Psoas muscle (tissue), 7 donors: ENCODE measurements at regions not wholly inside any gene's neighbourhood (a gene's known extent, or its start where the extent isn't known, plus 50 kb on each side); places are given as distances from the start of the nearest gene placed in this dataset.
A peak's percentile ranks its signal among the peaks of the same experiment; 100 is the strongest.
"Not testable (repeated sequence)": the region's sequence is repeated elsewhere in the genome, so short reads cannot be mapped to it uniquely, and the experiment has no call there.

Source experiments
- ATAC-seq, 4 donors: fragments of 200-7000 bp; cut with Tn5 transposase; one replicate each; pipeline ENCODE4 v1.9.1; 2020; ENCODE audit warnings: moderate library complexity in 3 of 4, mild to moderate bottlenecking in 2 of 4
- DNase-seq, 2 donors: peaks; one replicate each; pipeline ENCODE4 v3.0.0-alpha.2; 2020
- H3K27ac ChIP-seq: fragments of 200-600 bp; one replicate; pipeline ENCODE4 v1.8.0; 2022
- H3K27me3 ChIP-seq, 3 donors: fragments of 200-600 bp in 1 of 3; one replicate each; pipeline versions ENCODE4 v1.6.1 to v1.8.0; 2013 to 2022; ENCODE audit warnings: low read length in 2 of 3, mild to moderate bottlenecking in 2 of 3, moderate library complexity in 1 of 3; ENCODE audit not compliant: insufficient read depth in 3 of 3
- H3K36me3 ChIP-seq, 2 donors: fragments of 200-600 bp in 1 of 2; one replicate each; pipeline versions ENCODE4 v1.6.1 to v1.8.0; 2013 to 2022; ENCODE audit warnings: low read depth in 1 of 2, mild to moderate bottlenecking in 1 of 2, moderate library complexity in 1 of 2; ENCODE audit not compliant: insufficient read depth in 1 of 2
- H3K4me1 ChIP-seq: fragments of 200-600 bp; one replicate; pipeline ENCODE4 v1.8.0; 2022
- H3K4me3 ChIP-seq: fragments of 200-600 bp; one replicate; pipeline ENCODE4 v1.8.0; 2022; ENCODE audit warnings: mild to moderate bottlenecking
- H3K9me3 ChIP-seq: fragments of 200-600 bp; one replicate; pipeline ENCODE4 v1.8.0; 2022
- CTCF ChIP-seq: fragments of 200-600 bp; IDR thresholded peaks from one replicate; pipeline ENCODE4 v1.8.0; 2022; ENCODE audit warnings: antibody characterized with exemption
- WGBS, 3 donors: extraction: QIAGEN DNeasy Blood & Tissue Kit; methylation state at CpG; one replicate each; pipeline versions ENCODE4 v1.1.6 to v1.1.7; 2013; 5-methylcytosine and 5-hydroxymethylcytosine counted together
- intact Hi-C, 2 donors: fragments of 100-400 bp; cut with DNase I; formaldehyde crosslinking; loops; one replicate each; pipeline versions ENCODE4 v1.11.0 to v1.14.2; 2022
- donor health status: healthy with polysubstance abuse.
- donor health status: DM: no; HTN: no; CAD: no; lungs with moderate emphysema.
- donor health status: Bipolar disorder and iron deficiency.
- donor health status: healthy.
- donor health status: DM: yes; HTN: yes; CAD: no.
- donor health status: DM: no; HTN: no; CAD: no.
- donor health status: DM: yes; HTN: yes; CAD: no.

DNA sequence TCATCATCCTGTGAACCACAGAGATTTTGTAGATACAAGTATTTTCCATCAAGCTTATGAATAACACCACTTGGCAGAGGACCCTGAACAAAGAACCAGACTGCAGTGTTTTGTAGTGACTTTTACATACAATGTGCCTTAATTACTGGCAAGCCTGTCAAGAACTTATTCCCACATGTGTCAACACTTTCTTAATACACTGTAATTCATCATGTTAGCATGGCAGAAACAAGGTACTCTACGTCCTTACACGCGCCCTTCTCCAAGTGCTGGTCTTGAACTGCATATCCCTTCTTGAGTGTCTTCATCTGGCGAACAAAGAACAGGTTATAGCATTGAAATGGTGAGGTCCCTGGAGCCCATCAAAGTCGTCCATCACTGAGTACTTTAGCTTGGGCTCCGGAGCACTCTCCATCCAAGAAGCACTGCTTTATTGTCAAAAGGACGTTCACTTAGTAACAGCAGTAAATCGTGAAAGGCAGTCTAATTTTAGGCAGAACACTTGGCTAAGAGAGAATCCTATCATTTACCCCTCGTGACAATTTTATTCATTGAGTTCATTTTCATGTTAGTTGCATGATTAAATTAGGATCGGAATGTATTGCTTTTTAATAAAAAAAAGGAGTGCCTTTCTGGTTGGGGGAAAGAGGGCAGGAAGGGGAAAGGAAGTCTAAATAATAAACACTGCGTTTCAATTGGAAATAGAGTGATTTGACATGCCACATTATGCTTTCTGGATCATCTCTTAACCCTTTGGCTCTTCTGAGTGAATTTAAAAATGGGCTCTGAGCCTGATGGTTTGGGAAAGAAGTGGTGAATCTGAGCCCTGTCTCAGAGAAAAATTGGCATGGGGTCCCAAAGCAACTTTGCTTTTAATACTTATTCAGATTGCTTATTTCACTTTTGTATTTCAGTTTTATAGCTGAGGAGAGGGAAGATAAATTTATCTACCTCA is 376.1 kb downstream of the DLEU7 start:
- H3K27ac ChIP-seq = no peak overlapping the region

DNA sequence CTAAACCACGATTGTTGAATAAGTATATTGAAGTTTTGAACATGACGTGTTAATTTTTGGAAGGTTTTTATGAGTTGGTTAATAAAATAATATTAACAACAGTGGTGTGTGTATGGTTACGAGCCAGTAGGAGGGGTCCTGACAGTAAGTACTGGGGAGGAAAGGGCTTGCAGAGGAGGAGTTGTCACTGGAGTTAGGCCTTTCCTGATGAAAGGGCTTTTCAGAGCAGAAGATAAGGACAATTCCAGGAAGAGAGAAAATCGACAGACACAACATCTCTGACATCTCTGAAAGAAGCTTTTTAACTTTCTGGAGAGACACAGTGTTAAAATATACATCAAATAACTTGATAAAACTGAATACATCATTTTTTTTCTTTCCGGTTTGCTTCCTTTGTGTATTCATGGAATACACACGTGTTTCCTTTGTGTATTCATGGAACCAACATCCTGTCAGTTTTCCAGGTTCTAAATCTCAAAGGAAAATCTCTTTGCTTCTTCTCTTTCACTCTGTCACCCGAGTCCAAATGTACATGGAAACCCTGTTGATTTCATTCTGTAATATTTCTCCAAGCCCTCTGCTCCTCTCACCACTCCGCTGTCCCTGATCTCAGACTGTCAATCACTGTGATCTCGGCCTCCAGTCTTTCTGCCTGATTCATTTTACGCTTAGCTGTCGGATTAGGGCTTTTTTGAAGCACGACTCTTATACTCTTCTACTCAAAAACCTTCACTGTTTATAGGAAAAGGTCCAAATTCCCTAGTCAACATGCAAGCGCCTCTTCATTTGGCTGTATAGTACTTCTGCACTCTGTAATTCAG is 374.4 kb downstream of the DLEU7 start:
- Histone ChIP-seq H3K27ac (no peak overlapping the region), H3K36me3 (no peaks in the 10 kb centered on the region), H3K9me3 (no peaks in the 10 kb centered on the region), H3K27me3 (no peaks in the 10 kb centered on the region), H3K4me1 (peaks cover 14% of the 10 kb centered on the region), H3K4me3 (no peak overlapping the region)
- ATAC-seq = no peak
- no peak for DNase-seq
- intact Hi-C loops = no loop called here
- 79 to 82% (median 79%) methylated on average over 13 of the region's 13 CpGs for WGBS, 3 donors
- no peak for TF ChIP-seq CTCF

More for the DNA sequence above, 376.1 kb downstream of the DLEU7 start:
- WGBS, 3 donors = 27 to 41% (median 28%) methylated on average over 11 of the region's 11 CpGs
- H3K4me1 ChIP-seq = peaks cover 14% of the 10 kb centered on the region
- no peaks in the 10 kb centered on the region for H3K27me3 ChIP-seq
- H3K9me3 ChIP-seq = no peaks in the 10 kb centered on the region
- H3K36me3 ChIP-seq = no peaks in the 10 kb centered on the region
- DNase-seq (no peak), ATAC-seq (peak in 3 of 4 donors; percentile 40 to 77 (median 40))
- no peak for TF ChIP-seq CTCF
- intact Hi-C loops = no loop called here
- H3K4me3 ChIP-seq = peak overlapping the region; percentile 29

DNA sequence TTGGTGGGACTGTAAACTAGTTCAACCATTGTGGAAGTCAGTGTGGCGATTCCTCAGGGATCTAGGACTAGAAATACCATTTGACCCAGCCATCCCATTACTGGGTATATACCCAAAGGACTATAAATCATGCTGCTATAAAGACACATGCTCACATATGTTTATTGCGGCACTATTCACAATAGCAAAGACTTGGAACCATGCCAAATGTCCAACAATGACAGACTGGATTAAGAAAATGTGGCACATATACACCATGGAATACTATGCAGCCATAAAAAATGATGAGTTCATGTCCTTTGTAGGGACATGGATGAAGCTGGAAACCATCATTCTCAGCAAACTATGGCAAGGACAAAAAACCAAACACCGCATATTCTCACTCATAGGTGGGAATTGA is 370.4 kb downstream of the DLEU7 start:
- H3K4me3 ChIP-seq, H3K4me1 ChIP-seq, H3K27me3 ChIP-seq, H3K36me3 ChIP-seq, ATAC-seq, H3K27ac ChIP-seq, intact Hi-C loops, H3K9me3 ChIP-seq, DNase-seq: not testable (repeated sequence)
- 89 to 96% (median 90%) methylated on average over 1 of the region's 3 CpGs for WGBS, 3 donors

DNA sequence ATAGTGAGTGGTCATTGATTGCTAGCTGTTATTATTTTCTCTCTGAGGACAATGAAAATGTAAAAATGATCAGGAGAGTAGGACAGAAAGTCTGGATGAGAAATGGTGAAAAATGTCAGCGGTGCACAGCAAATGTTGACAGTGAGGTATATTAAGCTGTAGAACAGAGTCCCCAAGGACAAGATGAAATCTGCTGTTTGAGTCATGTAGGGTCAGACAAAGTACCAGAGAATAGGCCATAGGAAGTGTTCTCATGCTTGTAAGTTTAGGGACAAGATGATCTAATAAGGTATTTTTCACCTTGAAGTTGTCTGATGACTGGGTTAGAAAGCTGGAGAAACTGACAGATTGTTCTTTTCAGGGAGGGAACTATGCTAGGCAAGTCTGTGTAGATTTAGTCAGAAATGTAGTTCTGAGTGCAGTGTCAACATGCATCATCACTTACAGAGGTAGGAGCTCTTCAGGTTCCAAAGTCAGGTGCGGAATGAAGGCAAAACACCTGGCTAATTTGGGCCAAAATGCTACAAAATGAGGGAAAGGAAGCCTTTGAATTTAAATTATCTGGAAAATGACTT is 369.3 kb downstream of the DLEU7 start:
- intact Hi-C loops = no loop called here
- WGBS, 3 donors = 86 to 89% (median 87%) methylated on average over 2 of the region's 2 CpGs
- ATAC-seq = no peak

More for the DNA sequence above, 369.3 kb downstream of the DLEU7 start:
- H3K4me1 ChIP-seq = no peaks in the 10 kb centered on the region
- H3K27ac ChIP-seq = no peak overlapping the region
- H3K4me3 ChIP-seq = no peak overlapping the region
- H3K27me3 ChIP-seq = no peaks in the 10 kb centered on the region
- no peak for TF ChIP-seq CTCF
- DNase-seq = no peak
- H3K36me3 ChIP-seq = no peaks in the 10 kb centered on the region
- H3K9me3 ChIP-seq = no peaks in the 10 kb centered on the region
